ENCODE measurements at regions not wholly inside any gene's neighbourhood (a gene's known extent, or its start where the extent isn't known, plus 50 kb on each side); places are given as distances from the start of the nearest gene placed in this dataset.
A peak's percentile ranks its signal among the peaks of the same experiment; 100 is the strongest.
"Not testable (repeated sequence)": the region's sequence is repeated elsewhere in the genome, so short reads cannot be mapped to it uniquely, and the experiment has no call there.

DNA sequence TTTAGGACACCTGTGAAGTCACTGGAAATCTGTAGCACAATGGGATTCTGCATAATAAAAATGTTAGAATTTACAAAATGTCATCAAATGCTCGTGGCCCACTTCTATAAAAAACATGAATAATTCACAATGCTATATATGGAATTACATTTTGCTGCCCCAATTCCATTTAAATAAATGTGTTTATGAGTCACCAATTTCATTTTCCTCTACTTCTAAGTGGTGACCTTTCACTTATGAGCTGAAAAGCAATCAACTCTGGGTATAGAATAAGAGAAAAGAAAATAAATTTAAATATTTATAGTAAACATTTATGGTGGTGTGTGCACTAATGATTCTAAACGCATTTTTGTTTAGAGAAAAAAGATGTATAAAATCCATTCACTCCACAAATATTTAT is 516.7 kb upstream of the MIR17HG start:
- no peaks in the 10 kb centered on the region for H3K9me3 Mint-ChIP-seq
- no peak overlapping the region for H3K27ac Mint-ChIP-seq
- no peaks in the 10 kb centered on the region for H3K36me3 Mint-ChIP-seq
- H3K4me1 Mint-ChIP-seq: no peaks in the 10 kb centered on the region
- no peak for DNase-seq
- POLR2A ChIA-PET: no interaction called here
- H3K4me3 Mint-ChIP-seq: no peak overlapping the region
- no peak for ATAC-seq (ENCODE audit: low read depth)
- H3K27me3 Mint-ChIP-seq: no peaks in the 10 kb centered on the region

DNA sequence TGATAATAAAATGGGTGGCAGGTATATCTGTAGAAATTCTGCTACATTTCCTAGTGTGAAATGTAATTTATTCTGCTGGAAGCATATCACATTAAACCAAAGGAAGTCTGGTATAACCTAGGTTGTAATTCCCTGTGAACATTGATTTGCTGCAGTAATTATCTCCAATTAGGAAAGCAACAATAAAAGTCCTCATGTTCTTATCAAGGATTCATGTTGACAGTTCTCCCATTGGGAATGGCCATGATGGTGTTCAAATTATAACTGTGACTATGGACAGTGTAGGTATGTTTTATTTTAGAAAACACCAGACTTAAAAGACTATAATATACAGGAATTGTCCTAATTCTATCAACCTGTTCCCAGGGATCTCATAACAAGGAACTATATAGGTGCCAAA is 513.5 kb upstream of the MIR17HG start:
- POLR2A ChIA-PET: no interaction called here
- Mint-ChIP-seq H3K36me3 (no peaks in the 10 kb centered on the region), H3K9me3 (no peaks in the 10 kb centered on the region), H3K27me3 (no peaks in the 10 kb centered on the region), H3K27ac (no peak overlapping the region), H3K4me3 (no peak overlapping the region), H3K4me1 (no peaks in the 10 kb centered on the region)
- DNase-seq (no peak), ATAC-seq (ENCODE audit: low read depth) (no peak)

DNA sequence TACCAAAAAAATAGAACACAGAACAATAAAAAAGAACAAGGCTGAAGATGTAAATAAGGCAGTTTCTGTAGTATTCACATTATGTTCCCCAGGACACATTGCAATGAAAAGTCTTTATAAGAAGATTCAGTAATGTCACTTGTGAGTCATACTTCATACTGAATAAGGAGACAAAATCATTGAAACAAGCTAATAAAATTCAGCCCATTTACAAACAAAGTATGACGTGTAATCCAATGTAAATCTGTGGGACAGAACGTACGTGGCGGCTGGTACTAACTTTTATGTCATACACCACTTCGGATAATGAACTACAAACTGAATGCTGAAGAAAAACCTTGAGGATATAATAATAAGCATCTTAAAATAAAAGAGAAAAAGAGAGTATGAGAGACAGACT is 512.8 kb upstream of the MIR17HG start:
- DNase-seq (no peak), ATAC-seq (ENCODE audit: low read depth) (no peak)
- H3K36me3 Mint-ChIP-seq: no peaks in the 10 kb centered on the region
- POLR2A ChIA-PET: no interaction called here
- H3K27ac Mint-ChIP-seq: no peak overlapping the region
- no peaks in the 10 kb centered on the region for H3K4me1 Mint-ChIP-seq
- no peak overlapping the region for H3K4me3 Mint-ChIP-seq
- no peaks in the 10 kb centered on the region for H3K27me3 Mint-ChIP-seq
- no peaks in the 10 kb centered on the region for H3K9me3 Mint-ChIP-seq

DNA sequence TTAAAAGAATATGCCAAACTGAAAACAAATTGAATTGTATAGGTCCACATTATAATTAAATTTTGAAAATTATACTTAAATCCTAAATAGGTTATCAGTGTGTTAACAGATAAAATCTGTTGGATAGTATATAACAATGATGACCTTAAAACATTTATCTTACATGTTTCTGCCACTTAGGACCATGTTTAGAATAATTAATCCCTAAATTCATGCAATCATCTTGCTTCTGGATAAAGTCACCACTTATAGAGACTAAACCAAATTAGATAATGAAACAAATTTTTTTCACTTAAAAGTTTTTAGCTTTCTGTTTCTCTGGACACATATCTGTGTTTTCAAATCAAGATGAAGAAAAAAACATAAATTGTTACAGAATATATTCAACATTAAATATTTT is 511.7 kb upstream of the MIR17HG start:
- Mint-ChIP-seq H3K4me1 (no peaks in the 10 kb centered on the region), H3K27ac (no peak overlapping the region), H3K36me3 (no peaks in the 10 kb centered on the region), H3K4me3 (no peak overlapping the region), H3K9me3 (peaks cover 3% of the 10 kb centered on the region), H3K27me3 (no peaks in the 10 kb centered on the region)
- DNase-seq (no peak), ATAC-seq (ENCODE audit: low read depth) (no peak)
- POLR2A ChIA-PET: no interaction called here

DNA sequence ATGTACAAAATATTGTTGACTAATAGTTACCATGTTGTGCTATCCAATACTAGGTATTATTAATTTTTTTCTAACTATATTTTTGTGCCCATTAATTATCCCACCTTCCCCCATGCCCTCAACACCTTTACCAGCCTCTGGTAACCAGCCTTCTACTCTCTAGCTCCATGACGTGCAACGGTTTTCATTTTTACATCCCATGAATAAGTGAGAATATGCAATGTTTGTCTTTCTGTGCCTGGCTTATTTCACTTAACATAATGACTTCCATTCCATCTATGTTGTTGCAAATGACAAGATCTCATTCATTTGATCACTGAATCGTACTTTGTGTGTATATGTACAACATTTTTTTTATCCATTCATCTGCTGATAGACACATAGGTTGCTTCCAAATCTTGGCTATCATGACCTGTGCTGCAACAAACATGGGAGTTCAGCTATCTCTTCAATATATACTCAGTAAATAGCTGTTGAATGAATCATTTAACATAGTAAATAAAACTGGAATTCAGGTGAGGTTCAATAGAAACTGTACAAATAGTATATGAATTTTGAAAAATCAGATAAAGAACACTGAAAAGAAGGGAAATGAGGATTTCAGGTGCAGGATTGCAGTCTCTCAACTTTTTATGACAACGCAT is 509.0 kb upstream of the MIR17HG start:
- no peak for ATAC-seq (ENCODE audit: low read depth)
- Mint-ChIP-seq H3K4me3 (no peak overlapping the region), H3K27me3 (no peaks in the 10 kb centered on the region)

DNA sequence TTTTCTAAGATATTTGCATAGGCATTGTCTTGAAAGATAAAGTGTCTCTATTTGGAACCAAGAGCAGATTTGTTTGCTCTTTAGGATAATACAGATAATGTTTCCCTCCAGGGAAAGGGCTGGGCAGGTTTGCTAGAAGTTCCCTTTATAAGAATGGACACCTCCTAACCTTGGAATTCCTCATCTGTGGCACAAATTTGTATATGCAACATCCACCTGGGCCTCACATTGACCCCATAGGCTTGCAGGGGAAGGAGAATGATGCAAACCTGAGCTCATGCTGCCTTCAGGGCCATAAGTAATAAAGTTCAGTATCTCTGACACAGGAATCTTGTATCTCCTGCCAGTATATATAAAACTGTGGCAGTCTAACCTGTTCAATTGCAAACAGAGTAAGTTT is 508.4 kb upstream of the MIR17HG start:
- no peaks in the 10 kb centered on the region for H3K27me3 Mint-ChIP-seq
- H3K4me1 Mint-ChIP-seq: no peaks in the 10 kb centered on the region
- H3K9me3 Mint-ChIP-seq: peaks cover 4% of the 10 kb centered on the region
- H3K27ac Mint-ChIP-seq: no peak overlapping the region
- no peak overlapping the region for H3K4me3 Mint-ChIP-seq
- DNase-seq (no peak), ATAC-seq (ENCODE audit: low read depth) (no peak)
- H3K36me3 Mint-ChIP-seq: no peaks in the 10 kb centered on the region
- POLR2A ChIA-PET: no interaction called here

More for the DNA sequence above, 509.0 kb upstream of the MIR17HG start:
- H3K4me1 Mint-ChIP-seq: no peaks in the 10 kb centered on the region
- POLR2A ChIA-PET: no interaction called here
- H3K27ac Mint-ChIP-seq: no peak overlapping the region
- DNase-seq: no peak
- no peaks in the 10 kb centered on the region for H3K36me3 Mint-ChIP-seq
- peaks cover 4% of the 10 kb centered on the region for H3K9me3 Mint-ChIP-seq

DNA sequence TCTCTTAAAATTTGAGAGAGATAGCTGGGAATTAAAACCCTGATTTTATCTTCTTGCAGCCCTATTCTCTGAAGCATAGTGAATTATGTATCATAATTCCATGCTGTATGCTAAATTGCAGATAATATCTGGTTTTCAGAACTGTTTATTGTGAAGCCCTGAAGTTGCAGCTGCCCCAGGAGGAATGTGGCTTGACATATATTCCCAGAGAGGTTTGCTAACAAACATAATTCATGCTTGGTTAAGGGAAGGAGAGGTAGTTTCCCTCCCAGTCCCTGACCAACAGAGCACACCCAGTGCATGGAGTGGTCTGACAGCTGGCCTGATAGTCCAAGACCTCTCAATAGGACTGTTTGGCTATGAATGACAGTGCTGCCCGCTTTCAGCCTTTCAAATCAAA is 500.6 kb upstream of the MIR17HG start:
- H3K4me3 Mint-ChIP-seq: no peak overlapping the region
- H3K4me1 Mint-ChIP-seq: no peaks in the 10 kb centered on the region
- no peaks in the 10 kb centered on the region for H3K27me3 Mint-ChIP-seq
- H3K27ac Mint-ChIP-seq: no peak overlapping the region
- H3K9me3 Mint-ChIP-seq: no peaks in the 10 kb centered on the region
- POLR2A ChIA-PET: no interaction called here
- DNase-seq (no peak), ATAC-seq (ENCODE audit: low read depth) (no peak)
- H3K36me3 Mint-ChIP-seq: no peaks in the 10 kb centered on the region

DNA sequence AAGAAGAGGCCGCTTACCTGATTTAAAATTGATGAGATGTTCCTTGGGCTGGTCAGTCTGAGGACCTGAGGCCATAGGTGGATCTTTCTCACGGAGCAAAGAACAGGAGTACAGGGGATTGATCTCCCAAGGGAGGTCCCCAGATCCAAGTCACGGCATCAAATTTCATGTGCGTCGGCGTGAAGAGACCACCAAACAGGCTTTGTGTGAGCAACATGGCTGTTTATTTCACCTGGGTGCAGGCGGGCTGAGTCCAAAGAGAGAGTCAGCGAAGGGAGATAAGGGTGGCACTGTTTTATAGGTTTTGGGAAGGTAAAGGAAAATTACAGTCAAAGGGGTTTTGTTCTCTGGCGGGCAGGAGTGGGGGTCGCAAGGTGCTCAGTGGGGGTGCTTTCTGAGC is 493.8 kb upstream of the MIR17HG start:
- H3K9me3 Mint-ChIP-seq; H3K36me3 Mint-ChIP-seq; H3K27me3 Mint-ChIP-seq; H3K27ac Mint-ChIP-seq; H3K4me3 Mint-ChIP-seq; H3K4me1 Mint-ChIP-seq; DNase-seq; POLR2A ChIA-PET; ATAC-seq (ENCODE audit: low read depth): not testable (repeated sequence)

DNA sequence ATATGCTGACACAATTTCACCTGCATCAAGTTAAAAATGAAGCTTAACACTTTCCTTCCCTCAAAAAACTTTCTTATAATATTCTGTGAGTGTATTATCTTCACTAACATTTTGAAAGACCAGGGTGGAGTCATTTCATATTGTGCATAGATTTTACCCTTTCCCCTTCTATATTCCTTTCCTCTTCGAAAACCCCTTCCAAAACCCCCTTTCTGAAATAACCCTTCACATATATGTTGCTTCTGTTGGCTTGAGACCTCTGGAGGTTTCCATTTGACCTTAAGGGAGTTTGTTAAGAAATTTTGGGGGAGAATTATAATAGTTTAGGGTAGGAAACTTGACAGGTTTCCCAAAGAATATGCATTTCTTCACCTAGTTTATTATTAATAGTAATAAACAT is 489.6 kb upstream of the MIR17HG start:
- H3K4me3 Mint-ChIP-seq: no peak overlapping the region

DNA sequence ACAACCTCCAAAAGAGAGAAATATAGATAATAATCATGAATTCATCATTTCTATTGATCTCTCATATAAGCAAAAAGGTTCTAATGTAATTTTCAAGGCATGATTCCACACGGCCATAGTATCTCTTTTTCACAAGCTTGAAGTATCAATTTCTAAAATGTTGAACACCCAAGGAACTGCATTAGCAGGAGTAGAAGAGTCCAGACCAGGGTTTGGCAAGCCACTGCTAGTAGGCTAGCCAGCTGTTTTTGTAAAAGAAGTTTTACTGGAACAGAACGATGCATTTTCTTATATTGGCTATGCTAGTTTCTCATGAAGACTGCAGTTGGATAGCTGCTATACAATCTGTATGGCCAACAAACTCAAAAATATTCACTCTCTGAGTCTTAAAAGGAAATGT is 481.5 kb upstream of the MIR17HG start:
- DNase-seq: no peak
- Mint-ChIP-seq H3K27me3 (no peaks in the 10 kb centered on the region), H3K36me3 (no peaks in the 10 kb centered on the region), H3K4me1 (peaks cover 3% of the 10 kb centered on the region), H3K9me3 (no peaks in the 10 kb centered on the region), H3K27ac (no peak overlapping the region), H3K4me3 (no peak overlapping the region)
- POLR2A ChIA-PET: no interaction called here
- ATAC-seq (ENCODE audit: low read depth): no peak

More for the DNA sequence above, 489.6 kb upstream of the MIR17HG start:
- DNase-seq (no peak), ATAC-seq (ENCODE audit: low read depth) (no peak)
- Mint-ChIP-seq H3K4me1 (no peaks in the 10 kb centered on the region), H3K9me3 (peaks cover 1% of the 10 kb centered on the region), H3K27me3 (peaks cover 2% of the 10 kb centered on the region), H3K27ac (no peak overlapping the region), H3K36me3 (no peaks in the 10 kb centered on the region)
- POLR2A ChIA-PET: no interaction called here

DNA sequence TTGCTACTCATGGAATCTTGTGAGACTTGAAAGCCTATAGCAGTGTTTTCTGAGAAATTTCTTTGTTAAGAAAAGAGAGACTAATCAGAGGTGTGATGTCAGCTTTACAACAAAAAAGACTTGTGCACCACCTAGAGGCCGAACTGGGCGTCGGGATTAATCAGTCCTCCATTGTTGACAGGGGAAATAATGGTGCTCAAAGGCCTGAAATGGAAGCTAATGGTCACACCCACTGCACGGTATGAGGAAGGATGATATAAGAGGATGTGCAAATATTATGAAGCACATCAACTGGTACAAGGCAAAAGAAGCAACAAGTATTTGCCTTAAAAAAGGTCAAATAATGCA is 480.2 kb upstream of the MIR17HG start:
- DNase-seq: no peak
- H3K27ac Mint-ChIP-seq: no peak overlapping the region

DNA sequence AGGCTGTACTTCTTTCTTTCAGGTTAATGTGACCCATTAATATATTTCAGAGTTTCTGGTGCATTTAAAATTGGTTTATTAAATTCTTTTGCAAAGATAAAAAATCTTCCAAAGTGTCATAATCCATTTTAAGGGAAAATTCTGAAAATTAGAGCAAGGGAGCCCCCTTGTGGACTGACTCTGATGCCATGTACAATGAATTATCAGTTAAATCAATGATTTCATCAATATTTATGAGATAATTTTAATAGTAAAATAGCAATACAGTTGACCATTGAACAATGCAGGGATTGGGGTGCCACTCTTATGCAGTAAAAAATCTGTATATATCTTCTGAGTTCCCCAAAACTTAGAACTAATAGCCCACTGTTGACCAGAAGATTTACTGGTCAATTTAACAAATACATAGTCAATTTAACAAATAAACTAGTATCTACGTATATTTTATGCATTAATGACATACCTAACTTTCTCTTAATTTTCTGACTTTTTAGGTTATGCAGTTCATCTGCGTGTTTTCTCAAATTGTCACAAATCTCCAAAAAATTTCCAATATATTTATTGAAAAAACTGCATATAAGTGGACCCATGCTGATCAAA is 479.1 kb upstream of the MIR17HG start:
- POLR2A ChIA-PET: no interaction called here
- Mint-ChIP-seq H3K27ac (no peak overlapping the region), H3K36me3 (no peaks in the 10 kb centered on the region), H3K4me3 (no peak overlapping the region), H3K27me3 (no peaks in the 10 kb centered on the region), H3K4me1 (peaks cover 3% of the 10 kb centered on the region), H3K9me3 (no peaks in the 10 kb centered on the region)
- DNase-seq: no peak
- ATAC-seq (ENCODE audit: low read depth): no peak

More for the DNA sequence above, 480.2 kb upstream of the MIR17HG start:
- peaks cover 3% of the 10 kb centered on the region for H3K4me1 Mint-ChIP-seq
- POLR2A ChIA-PET: no interaction called here
- H3K4me3 Mint-ChIP-seq: no peak overlapping the region
- H3K27me3 Mint-ChIP-seq: no peaks in the 10 kb centered on the region
- H3K36me3 Mint-ChIP-seq: no peaks in the 10 kb centered on the region
- H3K9me3 Mint-ChIP-seq: no peaks in the 10 kb centered on the region
- peak; percentile 70 for ATAC-seq (ENCODE audit: low read depth)

DNA sequence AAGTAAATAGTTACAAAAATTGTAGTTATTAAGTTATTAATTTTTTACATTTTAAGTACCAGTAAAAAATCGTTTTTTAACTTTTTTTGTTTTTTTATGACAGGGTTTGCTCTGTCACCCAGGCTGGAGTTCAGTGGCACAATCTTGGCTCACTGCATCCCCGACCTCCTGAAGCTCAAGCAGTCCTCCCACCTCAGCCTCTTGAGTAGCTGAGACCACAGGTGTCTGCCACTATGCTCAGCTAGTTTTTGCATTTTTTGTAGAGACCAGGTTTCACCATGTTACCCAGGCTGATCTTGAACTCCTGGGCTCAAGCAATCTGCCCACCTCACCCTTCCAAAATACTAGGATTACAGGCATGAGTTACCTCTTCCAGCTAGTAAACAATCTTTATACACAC is 477.9 kb upstream of the MIR17HG start:
- Mint-ChIP-seq H3K27ac (no peak overlapping the region), H3K4me3 (no peak overlapping the region), H3K27me3 (no peaks in the 10 kb centered on the region), H3K36me3 (no peaks in the 10 kb centered on the region), H3K4me1 (peaks cover 3% of the 10 kb centered on the region), H3K9me3 (no peaks in the 10 kb centered on the region)
- no peak for ATAC-seq (ENCODE audit: low read depth)
- POLR2A ChIA-PET: no interaction called here
- no peak for DNase-seq

DNA sequence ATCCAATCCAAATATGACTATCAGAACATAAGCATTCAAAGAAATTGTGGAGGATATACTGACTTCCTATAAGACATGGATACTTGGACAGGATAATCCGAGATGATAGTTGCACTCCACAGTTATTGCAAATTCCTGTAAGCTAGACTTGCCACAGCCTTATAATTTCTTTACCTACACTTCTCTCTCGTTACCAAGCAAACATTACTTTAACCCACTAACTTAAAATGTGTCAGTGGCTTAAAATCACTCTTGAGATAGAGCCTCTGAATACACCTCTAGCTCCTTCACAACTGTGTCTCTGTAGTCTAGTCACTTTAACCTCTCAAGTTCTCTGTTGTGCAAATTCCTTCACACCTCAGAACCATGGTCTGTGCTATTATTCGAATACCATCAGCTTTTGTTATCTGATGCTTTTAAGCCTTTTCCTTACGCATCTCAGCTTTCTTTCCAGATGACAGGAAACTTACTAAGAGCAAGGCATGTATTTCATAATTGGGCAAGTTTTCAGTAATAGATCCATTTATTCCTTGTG is 474.9 kb upstream of the MIR17HG start:
- Mint-ChIP-seq H3K9me3 (no peaks in the 10 kb centered on the region), H3K4me3 (no peak overlapping the region), H3K36me3 (no peaks in the 10 kb centered on the region), H3K27me3 (no peaks in the 10 kb centered on the region), H3K4me1 (no peaks in the 10 kb centered on the region), H3K27ac (no peak overlapping the region)
- no peak for ATAC-seq (ENCODE audit: low read depth)
- no peak for DNase-seq
- POLR2A ChIA-PET: no interaction called here
